ENCODE measurements at regions not wholly inside any gene's neighbourhood (a gene's known extent, or its start where the extent isn't known, plus 50 kb on each side); places are given as distances from the start of the nearest gene placed in this dataset.
A peak's percentile ranks its signal among the peaks of the same experiment; 100 is the strongest.

DNA sequence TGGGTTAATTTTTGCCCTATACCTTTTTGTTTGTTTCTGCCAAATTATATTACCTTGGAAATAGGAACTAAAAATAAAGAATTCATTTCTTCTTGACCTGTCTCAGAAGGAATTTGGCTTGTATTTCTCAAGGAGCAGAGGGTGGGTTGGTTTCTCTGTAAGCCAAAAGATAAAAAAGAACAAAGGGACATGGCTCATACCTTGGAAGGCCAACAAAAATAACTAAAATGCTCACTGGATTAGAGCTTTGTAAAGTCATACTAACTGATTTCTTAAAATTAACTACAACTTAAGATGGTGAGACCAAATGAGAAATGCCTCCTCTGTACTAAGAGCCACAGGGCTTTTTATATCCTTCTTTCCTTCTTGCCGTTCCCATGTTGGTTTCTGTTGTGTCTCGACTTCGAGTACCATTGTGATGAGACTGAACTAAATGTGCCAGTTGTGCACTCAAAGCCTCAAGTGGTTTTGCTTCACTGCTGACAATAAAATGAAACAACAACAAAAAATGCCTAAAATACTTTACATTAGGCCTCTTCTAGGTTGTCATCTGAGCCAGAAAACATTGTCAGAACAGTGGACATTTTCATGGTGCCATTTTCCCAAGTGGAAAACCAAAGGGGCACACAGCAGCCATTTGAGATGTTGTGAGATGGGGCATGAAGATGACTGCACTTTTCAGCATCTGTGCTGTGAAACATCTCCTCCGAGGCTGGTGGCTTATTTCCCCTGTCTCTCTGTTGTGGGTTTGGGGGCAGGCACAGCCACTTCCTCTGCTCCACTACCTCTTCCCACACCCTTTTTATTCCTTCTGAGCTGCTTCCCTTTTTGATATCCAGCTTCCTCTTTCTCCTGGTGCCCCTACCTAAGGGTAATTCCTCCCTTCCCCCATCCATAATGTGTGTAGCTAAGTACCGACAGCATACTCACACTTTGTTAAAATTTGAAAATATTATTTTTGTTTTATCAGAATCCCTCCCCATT is 51.8 kb upstream of the AGR3 start:
- peak in 1 of 2 donors; percentile 72 for DNase-seq (ENCODE audit: low read depth in 2 of 2)
- H3K4me2 ChIP-seq (ENCODE audit: extremely low read depth, insufficient read depth, low read length), result no peak overlapping the region
- H3K36me3 ChIP-seq (ENCODE audit: control insufficient read depth, insufficient read depth, low read length), result no peaks in the 10 kb centered on the region
- TF ChIP-seq EZH2 (IDR thresholded peaks at IDR 0.05; ENCODE audit: low read length, missing control alignments), result no peak
- TF ChIP-seq, protein P1, sequence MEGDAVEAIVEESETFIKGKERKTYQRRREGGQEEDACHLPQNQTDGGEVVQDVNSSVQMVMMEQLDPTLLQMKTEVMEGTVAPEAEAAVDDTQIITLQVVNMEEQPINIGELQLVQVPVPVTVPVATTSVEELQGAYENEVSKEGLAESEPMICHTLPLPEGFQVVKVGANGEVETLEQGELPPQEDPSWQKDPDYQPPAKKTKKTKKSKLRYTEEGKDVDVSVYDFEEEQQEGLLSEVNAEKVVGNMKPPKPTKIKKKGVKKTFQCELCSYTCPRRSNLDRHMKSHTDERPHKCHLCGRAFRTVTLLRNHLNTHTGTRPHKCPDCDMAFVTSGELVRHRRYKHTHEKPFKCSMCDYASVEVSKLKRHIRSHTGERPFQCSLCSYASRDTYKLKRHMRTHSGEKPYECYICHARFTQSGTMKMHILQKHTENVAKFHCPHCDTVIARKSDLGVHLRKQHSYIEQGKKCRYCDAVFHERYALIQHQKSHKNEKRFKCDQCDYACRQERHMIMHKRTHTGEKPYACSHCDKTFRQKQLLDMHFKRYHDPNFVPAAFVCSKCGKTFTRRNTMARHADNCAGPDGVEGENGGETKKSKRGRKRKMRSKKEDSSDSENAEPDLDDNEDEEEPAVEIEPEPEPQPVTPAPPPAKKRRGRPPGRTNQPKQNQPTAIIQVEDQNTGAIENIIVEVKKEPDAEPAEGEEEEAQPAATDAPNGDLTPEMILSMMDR (conservative IDR thresholded peaks at IDR 0.05 in 1 of 2, IDR thresholded peaks at IDR 0.05 in 1 of 2; ENCODE audit: low read depth in 1 of 2, low read length in 2 of 2), result no peak
- no peaks in the 10 kb centered on the region for H4K20me1 ChIP-seq (ENCODE audit: control insufficient read depth, extremely low read depth, insufficient read depth, low read length)
- H3K4me3 ChIP-seq (replicated peaks in 1 of 4; ENCODE audit: control extremely low read depth in 1 of 4, insufficient read depth in 1 of 4, low read depth in 3 of 4, low read length in 4 of 4), result no peak overlapping the region
- H3K27ac ChIP-seq (ENCODE audit: insufficient read depth, low read length), result no peak overlapping the region
- H2AFZ ChIP-seq (ENCODE audit: low read length), result no peak overlapping the region
- H3K79me2 ChIP-seq (ENCODE audit: control insufficient read depth, insufficient read depth, low read length), result no peaks in the 10 kb centered on the region
- H3K9me3 ChIP-seq (ENCODE audit: control insufficient read depth, insufficient read depth, low read depth, low read length), result no peaks in the 10 kb centered on the region
- no peaks in the 10 kb centered on the region for H3K27me3 ChIP-seq (ENCODE audit: control insufficient read depth, insufficient read depth, low read length)
- H3K4me1 ChIP-seq (ENCODE audit: control insufficient read depth, extremely low read depth, insufficient read depth, low read length), result no peaks in the 10 kb centered on the region
- H3K9ac ChIP-seq (ENCODE audit: insufficient read depth, low read length), result no peak overlapping the region

DNA sequence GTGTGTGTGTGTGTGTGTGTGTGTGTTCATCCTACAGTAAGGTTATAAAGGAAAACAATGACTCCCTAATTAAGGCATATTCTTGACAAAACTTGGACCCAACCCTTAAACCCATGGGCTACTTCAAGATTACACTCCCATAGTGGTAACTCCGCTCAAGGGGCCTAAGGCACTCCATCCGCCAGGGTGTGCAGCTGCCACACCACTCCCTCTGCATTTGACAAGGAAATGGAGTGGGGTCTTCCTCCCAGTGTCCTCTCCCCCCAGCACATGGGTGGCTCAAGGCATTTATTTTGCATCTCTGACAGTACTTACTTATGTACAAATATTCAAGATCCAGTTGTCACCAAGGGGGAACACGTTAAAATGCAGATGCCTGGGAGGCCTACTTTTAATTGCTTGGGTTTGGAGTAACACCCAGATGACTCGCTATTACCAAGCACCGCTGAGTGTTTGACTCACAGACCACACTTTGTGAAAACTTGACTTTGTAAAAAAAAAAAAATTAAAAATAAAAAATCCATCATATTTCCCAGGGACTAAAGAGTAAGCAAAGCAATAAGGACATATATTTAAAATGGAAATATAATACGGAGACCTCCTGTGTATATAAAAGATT is 53.0 kb upstream of the AGR3 start:
- no peak overlapping the region for H3K4me2 ChIP-seq (ENCODE audit: extremely low read depth, insufficient read depth, low read length)
- DNase-seq (ENCODE audit: low read depth in 2 of 2), result peak; percentile 38 to 53
- no peak overlapping the region for H3K27ac ChIP-seq (ENCODE audit: insufficient read depth, low read length)
- no peaks in the 10 kb centered on the region for H3K27me3 ChIP-seq (ENCODE audit: control insufficient read depth, insufficient read depth, low read length)
- no peaks in the 10 kb centered on the region for H3K9me3 ChIP-seq (ENCODE audit: control insufficient read depth, insufficient read depth, low read depth, low read length)
- no peaks in the 10 kb centered on the region for H3K36me3 ChIP-seq (ENCODE audit: control insufficient read depth, insufficient read depth, low read length)
- H4K20me1 ChIP-seq (ENCODE audit: control insufficient read depth, extremely low read depth, insufficient read depth, low read length), result no peaks in the 10 kb centered on the region
- no peak overlapping the region for H3K4me3 ChIP-seq (replicated peaks in 1 of 4; ENCODE audit: control extremely low read depth in 1 of 4, insufficient read depth in 1 of 4, low read depth in 3 of 4, low read length in 4 of 4)
- TF ChIP-seq, protein P1 (conservative IDR thresholded peaks at IDR 0.05 in 1 of 2, IDR thresholded peaks at IDR 0.05 in 1 of 2; ENCODE audit: low read depth in 1 of 2, low read length in 2 of 2), result no peak
- no peak for TF ChIP-seq EZH2 (IDR thresholded peaks at IDR 0.05; ENCODE audit: low read length, missing control alignments)
- H3K79me2 ChIP-seq (ENCODE audit: control insufficient read depth, insufficient read depth, low read length), result no peaks in the 10 kb centered on the region
- no peak overlapping the region for H2AFZ ChIP-seq (ENCODE audit: low read length)
- no peaks in the 10 kb centered on the region for H3K4me1 ChIP-seq (ENCODE audit: control insufficient read depth, extremely low read depth, insufficient read depth, low read length)
- no peak overlapping the region for H3K9ac ChIP-seq (ENCODE audit: insufficient read depth, low read length)

DNA sequence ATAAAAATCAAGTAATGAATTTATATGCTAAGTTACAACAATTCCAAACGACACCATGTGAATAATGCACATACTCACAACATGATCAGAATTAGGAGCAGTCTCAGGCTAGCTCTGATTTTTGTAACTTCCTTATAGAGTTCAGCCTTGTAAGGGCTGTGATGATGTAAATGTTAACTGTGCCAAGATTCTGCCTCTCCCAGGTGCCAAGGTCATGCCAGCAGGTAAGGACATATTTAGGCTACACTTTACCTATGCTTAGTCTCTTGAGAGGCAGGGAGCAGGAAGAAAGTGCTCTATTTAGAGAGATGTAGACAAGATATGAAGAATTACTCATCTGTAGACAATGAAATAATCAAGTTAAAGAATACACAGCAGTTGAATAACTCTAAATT is 53.6 kb upstream of the AGR3 start:
- Histone ChIP-seq H3K79me2 (ENCODE audit: control insufficient read depth, insufficient read depth, low read length) (no peaks in the 10 kb centered on the region), H3K27me3 (ENCODE audit: control insufficient read depth, insufficient read depth, low read length) (no peaks in the 10 kb centered on the region), H4K20me1 (ENCODE audit: control insufficient read depth, extremely low read depth, insufficient read depth, low read length) (no peaks in the 10 kb centered on the region), H3K4me3 (replicated peaks in 1 of 4; ENCODE audit: control extremely low read depth in 1 of 4, insufficient read depth in 1 of 4, low read depth in 3 of 4, low read length in 4 of 4) (no peak overlapping the region), H3K9ac (ENCODE audit: insufficient read depth, low read length) (no peak overlapping the region), H3K9me3 (ENCODE audit: control insufficient read depth, insufficient read depth, low read depth, low read length) (no peaks in the 10 kb centered on the region), H3K36me3 (ENCODE audit: control insufficient read depth, insufficient read depth, low read length) (no peaks in the 10 kb centered on the region), H3K27ac (ENCODE audit: insufficient read depth, low read length) (no peak overlapping the region), H3K4me1 (ENCODE audit: control insufficient read depth, extremely low read depth, insufficient read depth, low read length) (no peaks in the 10 kb centered on the region), H3K4me2 (ENCODE audit: extremely low read depth, insufficient read depth, low read length) (no peak overlapping the region), H2AFZ (ENCODE audit: low read length) (no peak overlapping the region)
- DNase-seq (ENCODE audit: low read depth in 2 of 2), result peak in 1 of 2 donors; percentile 14
- TF ChIP-seq, protein P1 (conservative IDR thresholded peaks at IDR 0.05 in 1 of 2, IDR thresholded peaks at IDR 0.05 in 1 of 2; ENCODE audit: low read depth in 1 of 2, low read length in 2 of 2), result no peak
- TF ChIP-seq EZH2 (IDR thresholded peaks at IDR 0.05; ENCODE audit: low read length, missing control alignments), result no peak

Data from fibroblast of lung (primary cell).